NCI-H446 treated with DMSO at 0.1 percent for 48 hours (cell line): ENCODE measurements at regions not wholly inside any gene's neighbourhood (a gene's known extent, or its start where the extent isn't known, plus 50 kb on each side); places are given as distances from the start of the nearest gene placed in this dataset.

Experiments used
- DNase-seq: peaks from one replicate; lab custom pipeline; 2025; lab: John Stamatoyannopoulos, UW

DNA sequence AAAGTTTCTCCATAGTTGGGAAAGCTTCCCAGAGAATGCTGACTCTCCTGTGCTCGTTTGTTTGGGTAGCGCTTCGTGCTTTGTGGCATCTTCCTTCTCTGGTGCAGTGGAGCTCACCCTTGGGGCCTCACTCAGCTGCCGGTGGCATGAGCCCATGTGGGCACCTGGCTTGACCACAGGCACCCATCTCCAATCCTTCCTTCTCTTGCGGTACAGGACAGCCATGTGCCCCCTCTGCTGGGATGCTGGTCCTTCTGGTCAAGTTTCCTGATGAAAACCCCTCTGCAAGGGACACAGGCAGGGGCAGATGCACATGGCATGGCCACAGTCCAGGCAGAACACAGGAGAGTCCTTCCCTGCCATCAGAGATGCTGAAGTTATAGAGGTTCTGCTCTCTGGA lies 555.9 kb upstream of the HS6ST1 start:
- DNase-seq = no peak

DNA sequence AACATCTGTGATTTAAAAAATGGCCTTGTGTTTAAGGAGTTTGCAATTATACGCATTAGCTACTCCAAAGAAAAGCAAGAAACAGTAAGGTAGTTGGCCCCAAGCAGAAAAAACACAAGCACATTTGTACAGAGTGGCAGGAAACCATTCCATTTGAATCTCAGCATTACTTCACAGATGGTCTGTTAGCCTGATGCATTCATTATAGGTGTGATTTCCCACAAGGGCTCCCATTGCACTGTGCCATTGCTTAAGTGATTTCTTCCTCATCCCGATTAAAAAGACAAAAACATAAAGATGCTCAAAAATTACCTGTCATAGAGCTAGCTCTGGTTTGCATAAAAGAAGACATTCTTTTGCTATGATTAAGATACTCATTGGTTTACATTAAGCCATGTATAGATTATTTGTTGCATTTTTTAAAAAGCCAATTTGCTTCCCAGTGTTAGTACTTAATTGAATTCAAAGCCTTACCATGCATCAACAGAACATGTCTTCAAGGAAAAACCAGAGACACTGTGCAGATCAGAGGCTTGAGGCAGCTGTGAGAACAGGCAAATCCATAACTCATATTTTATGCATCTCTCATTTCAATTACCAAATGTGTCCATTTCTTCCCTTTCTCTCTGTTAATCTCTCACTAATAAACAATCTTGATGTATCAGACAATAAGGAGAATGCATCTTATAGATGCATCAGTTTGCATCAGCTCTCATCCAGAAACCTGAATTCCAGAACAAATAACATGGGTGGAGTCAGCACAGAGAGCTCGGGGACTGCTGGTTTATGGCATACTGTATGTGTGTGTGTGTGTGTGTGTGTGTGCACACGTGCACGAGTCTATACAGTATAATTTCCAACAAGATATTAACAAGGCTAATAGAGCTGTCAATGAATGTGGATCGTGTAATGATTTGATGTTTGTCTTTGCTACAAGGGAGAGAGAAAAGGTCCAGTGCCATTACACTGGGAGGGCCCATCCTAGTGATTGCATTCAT lies 558.6 kb upstream of the HS6ST1 start:
- no peak for DNase-seq

DNA sequence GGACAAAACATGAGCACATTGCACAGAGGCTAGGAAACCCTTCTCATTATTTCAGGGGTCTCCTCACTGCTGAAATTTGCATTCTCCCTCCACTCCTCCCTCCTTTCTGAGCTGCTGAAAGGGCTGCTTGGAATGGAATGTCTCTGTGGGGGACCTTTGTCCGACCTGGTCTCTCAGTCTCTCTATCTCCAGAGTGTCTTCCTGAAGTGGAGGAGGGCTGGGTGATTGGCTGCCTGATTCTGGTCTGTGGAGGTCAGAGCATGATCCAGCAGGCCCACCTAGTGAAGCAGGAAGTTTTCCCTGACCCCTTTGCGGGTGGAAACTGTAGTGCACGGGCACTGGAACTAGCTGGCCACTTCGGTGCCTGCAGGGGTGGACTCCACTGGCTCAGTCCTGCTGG lies 560.5 kb upstream of the HS6ST1 start:
- no peak for DNase-seq

DNA sequence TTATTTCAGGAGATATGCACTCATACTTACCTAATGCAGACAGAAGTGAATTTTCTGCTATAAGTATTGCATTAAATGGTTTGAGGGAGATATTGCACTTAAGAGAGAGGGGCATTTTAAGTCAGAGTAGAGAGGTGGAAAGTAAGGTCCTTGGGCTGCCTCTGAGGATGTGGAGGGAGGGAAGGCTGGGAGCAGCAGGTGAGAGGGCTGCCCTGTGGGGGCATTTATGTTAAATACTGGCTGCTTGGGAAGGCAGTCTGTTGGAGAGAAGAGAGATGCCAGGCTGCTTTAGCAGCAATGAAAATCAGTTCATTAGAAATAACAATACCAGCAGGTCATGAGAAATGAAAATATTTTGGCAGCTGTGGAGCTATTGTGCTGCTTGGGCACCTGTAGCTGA lies 576.2 kb upstream of the HS6ST1 start:
- no peak for DNase-seq

DNA sequence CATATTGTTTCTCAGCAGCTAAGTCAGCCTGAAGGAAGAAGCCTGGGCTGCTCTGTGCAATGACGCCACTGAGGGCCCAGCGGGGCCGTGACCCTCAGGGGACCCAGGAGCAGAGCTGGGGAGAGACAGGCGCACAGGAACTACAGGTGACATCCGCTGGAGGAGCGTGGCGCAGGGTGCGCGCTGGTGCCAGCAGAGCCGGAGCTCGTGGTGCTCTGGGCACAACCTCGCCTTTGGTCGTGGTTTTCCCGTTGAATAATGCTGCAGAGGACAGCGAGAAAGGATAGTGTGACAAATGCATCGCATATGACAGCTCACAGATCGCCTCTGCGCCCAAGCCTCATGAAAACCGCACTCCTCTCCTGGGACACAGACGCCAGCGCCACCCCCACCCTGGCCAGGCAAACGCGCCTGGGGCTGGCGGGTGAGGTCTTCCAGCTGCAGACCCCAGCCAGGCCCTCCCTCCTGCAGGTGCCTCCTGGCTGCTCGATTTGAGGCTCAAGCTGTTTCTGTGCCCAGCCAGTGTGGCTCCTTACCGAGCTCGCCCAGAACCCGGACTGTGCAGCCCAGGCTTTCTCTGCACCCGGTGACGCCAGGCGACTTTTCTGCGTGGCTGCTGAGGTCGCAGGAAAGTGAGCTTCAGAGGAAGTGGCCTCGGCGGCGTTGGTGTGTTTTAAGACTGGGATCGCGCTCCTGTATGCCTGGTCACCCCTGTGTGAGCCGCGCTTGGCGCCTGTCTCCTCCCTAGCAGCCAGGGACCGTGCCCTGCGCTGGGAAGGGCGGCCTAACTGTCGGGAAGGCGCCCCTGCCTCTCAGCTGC lies 583.1 kb upstream of the HS6ST1 start:
- no peak for DNase-seq

DNA sequence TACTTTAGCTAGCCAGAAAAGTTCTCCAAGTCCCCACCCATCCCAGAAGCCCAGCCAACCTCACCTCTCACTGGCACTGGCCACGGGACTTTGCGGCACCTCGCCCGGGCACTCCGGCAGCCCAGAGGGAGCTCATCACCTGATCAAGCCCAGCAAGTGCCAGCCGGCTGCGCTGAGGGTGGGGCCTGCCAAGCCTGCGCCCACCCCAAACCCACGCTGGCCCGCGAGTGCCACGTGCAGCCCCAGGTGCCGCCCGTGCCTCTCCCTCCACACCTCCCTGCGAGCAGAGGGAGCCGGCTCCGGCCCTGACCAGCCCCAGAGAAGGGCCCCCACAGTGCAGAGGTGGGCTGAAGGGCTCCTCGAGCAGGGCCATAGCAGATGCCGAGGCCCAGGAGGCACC lies 585.0 kb upstream of the HS6ST1 start:
- no peak for DNase-seq

DNA sequence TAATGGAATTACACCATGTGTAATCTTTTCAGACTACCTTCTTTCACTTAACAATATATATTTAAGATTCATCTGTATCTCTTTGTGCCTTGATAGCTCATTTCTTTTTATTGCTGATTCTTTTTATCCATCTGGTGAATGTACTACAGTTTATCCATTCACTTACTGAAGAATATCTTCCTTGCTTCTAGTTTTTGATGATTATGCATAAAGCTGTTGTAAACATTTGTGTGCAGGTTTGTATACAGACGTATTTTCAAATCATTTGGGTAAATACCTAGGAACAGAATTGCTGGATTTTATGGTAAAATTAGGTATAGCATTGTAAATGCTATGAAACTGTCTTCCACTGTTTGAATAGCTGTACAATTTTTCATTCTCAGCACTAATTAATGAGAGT lies 592.6 kb upstream of the HS6ST1 start:
- no peak for DNase-seq

DNA sequence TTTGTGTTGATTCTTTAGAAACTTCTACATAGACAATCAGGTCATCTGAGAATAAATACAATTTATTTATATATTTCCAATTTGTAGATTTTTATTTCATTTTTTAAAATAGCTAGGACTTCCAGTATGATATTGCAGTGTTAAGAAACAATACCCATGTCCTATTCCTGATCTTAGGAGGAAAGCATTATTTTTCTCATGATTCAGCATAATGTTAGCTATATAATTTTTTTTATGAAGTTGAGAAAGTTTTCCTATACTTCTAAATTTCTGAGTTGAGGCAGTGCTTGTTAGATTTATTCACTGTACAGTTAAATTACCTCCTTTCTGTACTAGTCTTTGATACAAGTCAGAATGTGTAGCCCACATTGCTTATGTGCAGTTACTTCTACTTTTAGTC lies 595.7 kb upstream of the HS6ST1 start:
- no peak for DNase-seq

DNA sequence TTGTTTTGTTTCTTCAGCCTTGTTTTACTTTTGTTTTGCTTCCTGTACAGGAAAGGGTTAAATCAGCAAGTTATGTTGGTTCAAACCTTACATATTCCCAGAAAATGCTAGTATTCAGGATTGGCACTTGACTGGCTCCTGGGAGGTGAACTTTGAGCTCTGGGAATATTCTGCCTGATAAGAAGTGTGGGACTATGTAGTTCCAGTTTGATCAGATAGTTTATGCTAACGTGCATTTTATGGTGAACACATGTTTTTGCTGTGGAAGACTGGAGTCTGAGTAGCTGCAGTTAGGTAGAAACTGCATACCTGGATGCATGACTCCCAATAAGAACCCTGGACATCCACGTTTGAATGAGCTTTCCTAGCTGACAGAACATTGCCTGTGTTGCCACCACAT lies 603.1 kb upstream of the HS6ST1 start:
- no peak for DNase-seq

DNA sequence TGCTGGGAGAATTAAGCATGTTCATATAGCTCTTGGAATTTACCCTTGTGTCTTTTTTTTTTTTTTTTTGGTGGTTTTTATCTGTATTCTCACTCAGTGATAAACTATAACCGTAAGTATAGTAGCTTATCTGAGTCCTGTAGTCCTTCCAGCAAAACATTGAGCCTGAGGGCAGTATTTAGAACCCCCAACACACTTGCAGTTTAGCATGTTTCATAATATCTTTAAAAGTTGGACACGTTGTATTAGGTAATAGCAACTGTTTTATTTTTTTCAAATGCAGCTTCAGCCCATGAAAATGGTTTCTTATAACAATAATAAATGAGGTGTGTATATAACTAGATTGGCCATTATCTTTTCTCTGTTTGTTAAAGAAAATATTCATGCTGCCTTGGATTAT lies 603.5 kb upstream of the HS6ST1 start:
- no peak for DNase-seq

DNA sequence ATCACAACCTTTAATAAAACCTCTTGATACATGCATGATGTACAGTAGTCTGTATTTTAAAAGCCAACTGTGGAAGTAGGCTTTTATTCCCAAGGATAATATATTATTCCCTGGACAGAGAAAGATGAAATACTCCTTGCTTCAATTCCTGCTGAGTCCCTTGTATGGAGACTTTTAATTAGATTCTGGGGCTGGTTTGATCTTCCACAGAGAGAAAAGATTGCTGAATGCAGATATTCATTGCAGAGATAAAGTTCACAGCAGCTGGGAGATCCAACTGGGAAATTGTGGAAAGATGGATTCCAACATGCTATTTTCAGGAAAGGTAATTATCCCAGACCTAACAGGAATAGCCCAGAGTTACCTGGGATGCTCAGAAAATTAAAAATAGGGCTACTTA lies 607.0 kb upstream of the HS6ST1 start:
- no peak for DNase-seq

DNA sequence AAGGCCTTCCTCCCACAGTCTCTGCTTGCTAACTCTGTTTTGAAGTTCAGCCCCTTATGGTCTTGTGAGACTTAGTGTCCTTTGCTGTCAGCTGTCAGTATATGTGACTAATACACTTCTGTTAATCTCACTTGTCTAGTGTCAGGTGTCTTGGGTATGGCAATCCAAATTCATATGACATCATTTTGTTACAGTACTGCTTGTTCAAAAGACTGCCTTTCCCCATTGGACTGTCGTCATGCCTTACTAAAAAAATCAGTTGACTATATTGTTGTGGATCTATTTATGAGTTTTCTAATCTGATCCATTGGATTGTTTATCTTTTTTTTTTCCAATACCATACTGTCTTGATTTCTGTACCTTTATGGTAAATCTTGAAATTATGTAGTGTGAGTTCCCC lies 611.4 kb upstream of the HS6ST1 start:
- no peak for DNase-seq

DNA sequence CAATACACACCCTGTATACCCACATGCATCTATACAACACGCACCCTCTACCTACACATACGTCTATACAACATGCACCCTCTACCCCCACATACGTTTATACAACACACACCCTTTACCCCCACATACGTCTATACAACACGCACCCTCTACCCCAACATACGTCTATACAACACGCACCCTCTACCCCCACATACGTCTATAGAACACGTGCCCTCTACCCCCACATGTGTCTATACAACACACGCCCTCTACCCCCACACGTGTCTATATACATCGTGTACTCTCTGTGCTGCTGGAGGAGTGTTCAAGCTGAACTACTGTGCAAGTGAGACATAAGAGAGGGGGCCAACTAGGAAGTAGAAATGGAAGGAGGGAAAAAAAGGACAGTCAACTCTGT lies 621.7 kb upstream of the HS6ST1 start:
- DNase-seq = no peak

DNA sequence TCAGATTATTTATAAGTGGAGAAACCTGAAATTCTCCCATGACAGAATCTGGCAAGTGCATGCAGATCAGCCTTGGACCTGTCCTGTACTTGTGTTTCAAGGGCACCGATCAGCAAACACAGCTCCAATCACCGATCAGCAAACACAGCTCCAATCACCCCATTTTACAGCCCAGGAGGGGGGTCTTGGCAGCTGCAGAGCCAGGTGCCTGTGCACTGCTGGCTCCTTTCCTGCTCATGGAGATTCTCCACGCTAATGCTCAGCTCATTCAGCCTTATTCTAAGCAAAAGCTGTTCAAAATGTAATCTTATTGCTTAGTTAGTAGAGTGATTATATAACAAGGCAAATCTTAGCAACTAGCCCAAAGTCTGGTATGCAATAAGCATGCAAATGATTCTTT lies 623.1 kb upstream of the HS6ST1 start:
- no peak for DNase-seq

DNA sequence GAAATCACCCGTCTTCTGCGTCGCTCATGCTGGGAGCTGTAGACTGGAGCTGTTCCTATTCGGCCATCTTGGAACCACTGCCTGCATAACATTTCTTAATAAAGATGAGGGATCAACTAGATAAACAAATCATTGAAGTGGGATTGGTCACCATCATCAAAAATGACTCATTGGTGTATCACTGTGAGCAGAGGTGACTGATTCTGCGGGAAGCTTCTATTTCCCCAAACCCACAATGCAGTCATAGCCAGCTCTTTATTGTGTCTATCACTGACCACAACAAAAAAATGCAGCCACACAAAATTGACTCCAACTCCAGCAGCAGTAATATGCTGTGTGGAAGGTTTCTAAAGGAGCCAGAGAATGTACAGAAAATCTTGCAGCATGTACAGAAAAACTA lies 630.7 kb upstream of the HS6ST1 start:
- DNase-seq = no peak

DNA sequence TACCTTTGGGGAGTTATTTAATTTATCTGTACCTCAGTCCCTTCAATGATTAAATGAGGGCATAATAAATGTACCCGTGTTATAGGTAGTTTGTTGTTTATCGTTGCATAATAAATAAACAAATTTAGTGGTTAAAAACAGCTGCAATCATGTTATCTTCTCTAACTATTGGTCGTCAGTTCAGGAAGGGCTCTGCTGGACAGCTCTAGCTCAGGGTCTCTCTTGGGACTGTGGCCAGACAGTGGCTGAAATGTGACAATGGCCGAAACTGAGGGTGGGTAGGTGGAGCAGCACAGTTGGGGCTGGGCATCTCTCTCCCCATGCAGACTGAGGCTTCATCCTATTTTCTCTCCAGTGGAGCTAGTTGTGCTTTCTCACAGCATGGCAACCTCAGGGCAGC lies 632.1 kb upstream of the HS6ST1 start:
- no peak for DNase-seq

DNA sequence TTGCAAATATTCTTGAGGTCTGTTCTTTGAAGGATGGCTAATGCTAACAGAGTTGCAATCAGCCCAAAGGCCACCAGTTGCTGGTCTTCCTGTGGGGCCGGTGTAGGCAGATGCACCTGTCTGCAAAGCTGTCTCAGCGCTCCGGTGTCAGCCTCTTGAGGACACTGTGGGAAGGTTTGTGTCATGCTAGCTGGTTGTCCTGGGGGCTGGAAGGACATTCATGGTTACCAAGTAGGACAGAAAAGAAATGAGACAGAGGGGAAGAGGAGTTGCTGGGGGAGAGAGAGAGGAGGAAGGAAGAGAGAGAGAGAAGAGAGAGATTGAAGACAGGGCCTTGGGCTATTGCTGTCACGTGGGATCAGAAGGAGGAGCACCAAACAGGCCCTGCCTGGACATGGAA lies 639.6 kb upstream of the HS6ST1 start:
- DNase-seq = no peak

DNA sequence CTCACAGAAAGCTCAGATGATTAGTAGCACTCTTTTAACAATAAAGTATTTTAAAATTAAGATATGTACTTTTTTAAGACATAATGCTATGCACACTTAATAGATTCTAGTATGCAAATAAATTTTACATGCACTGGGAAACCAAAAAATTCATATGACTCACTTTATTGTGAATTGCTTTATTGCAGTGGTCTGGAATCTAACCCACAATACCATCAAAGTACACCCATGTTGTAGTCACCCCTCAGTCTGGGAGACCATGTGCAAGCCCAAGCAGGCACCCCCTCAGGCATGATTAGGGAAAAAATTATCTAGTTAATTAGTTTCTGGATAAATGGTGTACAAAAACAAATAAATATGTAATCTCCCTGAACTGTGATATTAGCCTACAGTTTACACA lies 649.0 kb upstream of the HS6ST1 start:
- no peak for DNase-seq

DNA sequence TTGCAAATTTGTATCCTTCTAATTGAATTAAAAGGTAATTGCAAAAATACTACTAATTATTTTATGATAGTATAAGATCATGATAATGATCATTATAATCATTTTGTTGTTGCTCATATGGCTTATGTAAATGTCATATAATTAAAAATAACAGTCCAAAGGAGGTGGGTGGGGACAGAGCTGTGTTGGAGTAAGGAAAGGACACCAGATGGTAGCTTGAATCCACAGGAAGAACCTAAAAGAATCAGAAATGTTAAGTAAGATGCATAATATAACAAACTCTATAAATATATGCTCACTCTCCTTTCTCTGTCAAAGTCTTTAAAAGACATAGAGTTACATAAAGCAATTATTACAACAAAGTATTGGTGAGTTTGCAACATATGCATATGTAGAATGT lies 650.7 kb upstream of the HS6ST1 start:
- DNase-seq = no peak

DNA sequence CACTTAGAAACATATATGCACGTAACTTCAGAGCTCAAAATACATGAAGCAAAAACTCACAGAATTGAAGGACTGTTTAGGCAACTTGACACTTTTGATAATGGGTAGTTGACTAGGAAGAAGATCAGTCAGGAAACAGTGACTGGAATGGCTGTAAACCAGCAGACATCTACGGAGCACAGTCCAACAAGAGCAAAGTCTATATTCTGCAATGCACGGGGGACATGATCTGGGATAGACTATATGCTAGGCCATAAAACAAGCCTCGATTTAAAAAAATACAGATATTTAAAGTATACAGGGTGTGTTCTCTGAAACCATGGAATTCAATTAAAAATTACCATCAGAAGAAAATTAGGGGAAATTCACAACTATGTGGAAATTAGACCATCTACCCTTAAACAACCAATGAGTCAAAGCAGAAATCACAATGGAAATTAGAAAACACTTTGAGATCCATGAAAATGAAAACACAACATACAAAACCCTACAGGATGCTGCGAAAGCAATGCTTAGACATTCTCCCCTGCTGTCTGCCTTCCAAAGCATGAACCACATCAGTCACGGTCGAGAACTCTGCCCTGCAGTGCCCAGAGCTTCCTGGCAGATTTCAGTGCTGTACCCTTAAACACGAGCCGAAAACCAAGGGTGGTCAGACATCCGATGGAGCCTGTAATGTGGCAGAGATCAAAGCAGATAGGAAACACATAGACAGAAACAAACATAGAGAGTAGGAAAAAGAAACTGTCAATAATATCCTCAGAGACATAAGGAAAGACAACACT lies 651.9 kb upstream of the HS6ST1 start:
- no peak for DNase-seq

DNA sequence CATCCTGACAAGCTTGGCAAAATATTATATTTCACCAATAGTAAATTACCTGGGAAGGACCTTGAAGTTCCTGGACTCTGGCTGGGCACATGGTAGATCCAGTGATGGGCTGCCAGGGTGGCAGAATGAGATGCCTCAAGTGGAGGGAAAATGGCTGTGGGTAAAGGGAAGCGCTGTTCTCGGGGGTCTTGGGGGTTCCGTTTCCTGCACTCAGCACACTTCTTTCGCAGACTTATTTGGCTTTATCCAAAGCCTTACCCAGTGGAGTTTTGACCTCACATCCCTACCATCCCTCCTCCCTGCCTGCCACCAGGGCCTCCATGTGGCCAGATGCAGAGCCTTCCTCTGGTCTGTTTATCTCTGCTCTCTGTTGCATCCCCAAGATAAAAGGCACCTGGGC lies 654.9 kb upstream of the HS6ST1 start:
- no peak for DNase-seq

DNA sequence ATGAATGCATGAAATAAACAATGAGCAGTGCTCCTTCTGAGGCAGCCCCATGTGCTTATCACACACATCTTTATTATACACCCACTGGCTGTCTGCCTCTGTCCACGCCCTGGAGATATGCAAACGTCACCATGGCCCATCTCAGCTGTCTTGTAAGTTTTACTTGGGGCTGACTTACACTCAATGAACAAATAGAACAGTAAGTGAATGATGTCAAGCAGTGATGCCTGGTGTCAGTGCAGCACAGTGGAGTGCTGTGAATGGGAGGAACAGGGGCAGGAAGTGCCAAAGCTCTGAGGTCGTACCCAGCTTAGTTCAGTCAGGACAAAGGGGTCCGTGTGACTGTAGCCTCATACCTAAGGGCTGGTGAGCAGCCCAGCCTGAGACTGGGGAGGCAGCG lies 659.5 kb upstream of the HS6ST1 start:
- no peak for DNase-seq

DNA sequence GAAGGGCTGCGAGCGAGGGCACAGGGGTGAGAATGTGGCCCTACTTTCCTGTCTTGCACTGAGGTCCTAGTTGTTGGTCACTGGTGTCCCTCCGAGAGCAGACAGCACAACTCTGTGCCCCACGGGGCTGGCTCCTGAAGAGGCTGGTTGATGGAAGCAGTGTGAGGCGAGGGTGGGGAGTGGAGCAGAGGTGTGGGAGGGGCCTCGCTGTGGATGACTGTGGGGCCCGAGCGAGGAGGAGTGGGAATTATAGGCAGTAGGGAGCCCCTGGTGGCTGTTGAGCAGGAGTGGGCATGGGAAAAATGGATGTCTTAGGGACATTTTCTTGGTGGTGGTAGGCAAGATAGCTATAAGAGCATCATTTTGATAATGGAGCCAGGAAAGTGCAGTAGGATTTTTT lies 660.5 kb upstream of the HS6ST1 start:
- DNase-seq = no peak
